Smooth muscle cell (in vitro differentiated cells): ENCODE measurements at regions not wholly inside any gene's neighbourhood (a gene's known extent, or its start where the extent isn't known, plus 50 kb on each side); places are given as distances from the start of the nearest gene placed in this dataset.
"Not testable (repeated sequence)": the region's sequence is repeated elsewhere in the genome, so short reads cannot be mapped to it uniquely, and the experiment has no call there.

Source experiments
- DNase-seq: peaks from one replicate; lab custom pipeline; 2025; ENCODE audit not compliant: unreplicated experiment; lab: John Stamatoyannopoulos, UW
- H2AFZ ChIP-seq: fragments of 200-600 bp; sonication (generic); 2 replicates; pipeline ENCODE4 v1.6.0; 2016; ENCODE audit warnings: antibody characterized with exemption, low read depth, mild to moderate bottlenecking
- H3F3A ChIP-seq: fragments of 200-600 bp; sonication (generic); 2 replicates; pipeline ENCODE4 v1.6.0; 2017; ENCODE audit warnings: antibody characterized with exemption, low read depth
- H3K27ac ChIP-seq: fragments of 200-600 bp; sonication (generic); 2 replicates; pipeline ENCODE4 v1.5.1; 2016; ENCODE audit warnings: low read depth, mild to moderate bottlenecking
- H3K27me3 ChIP-seq: fragments of 200-600 bp; sonication (generic); 2 replicates; pipeline ENCODE4 v1.6.1; 2016; ENCODE audit warnings: low read depth, mild to moderate bottlenecking
- H3K36me3 ChIP-seq: fragments of 200-600 bp; sonication (generic); 2 replicates; pipeline ENCODE4 v1.5.1; 2016; ENCODE audit warnings: low read depth
- H3K4me1 ChIP-seq: fragments of 200-600 bp; sonication (generic); 2 replicates; pipeline ENCODE4 v1.5.1; 2016; ENCODE audit warnings: low read depth
- H3K4me2 ChIP-seq: fragments of 200-600 bp; sonication (generic); 2 replicates; pipeline ENCODE4 v1.6.0; 2016; ENCODE audit warnings: mild to moderate bottlenecking
- H3K4me3 ChIP-seq: fragments of 200-600 bp; sonication (generic); 2 replicates; pipeline ENCODE4 v1.5.1; 2016; ENCODE audit warnings: mild to moderate bottlenecking
- H3K79me2 ChIP-seq: fragments of 200-600 bp; sonication (generic); 2 replicates; pipeline ENCODE4 v1.6.0; 2016; ENCODE audit warnings: low read depth, mild to moderate bottlenecking
- H3K9ac ChIP-seq: fragments of 200-600 bp; sonication (generic); 2 replicates; pipeline ENCODE4 v1.6.0; 2016; ENCODE audit warnings: low read depth
- H3K9me3 ChIP-seq: fragments of 200-600 bp; sonication (generic); replicated peaks from 2 replicates; pipeline ENCODE4 v1.5.1; 2016; ENCODE audit warnings: low read depth
- H4K20me1 ChIP-seq: fragments of 200-600 bp; sonication (generic); 2 replicates; pipeline ENCODE4 v1.6.0; 2016; ENCODE audit warnings: low read depth
- CTCF ChIP-seq: fragments of 200-600 bp; sonication (generic); IDR thresholded peaks from 2 replicates; pipeline ENCODE4 v1.5.1; 2017; ENCODE audit warnings: borderline replicate concordance, mild to moderate bottlenecking, antibody characterized with exemption; ENCODE audit not compliant: insufficient read depth, poor library complexity, severe bottlenecking
- WGBS: methylation state at CpG from one replicate; pipeline ENCODE4 v1.1.7; 2016; ENCODE audit warnings: low lambda C conversion rate; 5-methylcytosine and 5-hydroxymethylcytosine counted together

DNA sequence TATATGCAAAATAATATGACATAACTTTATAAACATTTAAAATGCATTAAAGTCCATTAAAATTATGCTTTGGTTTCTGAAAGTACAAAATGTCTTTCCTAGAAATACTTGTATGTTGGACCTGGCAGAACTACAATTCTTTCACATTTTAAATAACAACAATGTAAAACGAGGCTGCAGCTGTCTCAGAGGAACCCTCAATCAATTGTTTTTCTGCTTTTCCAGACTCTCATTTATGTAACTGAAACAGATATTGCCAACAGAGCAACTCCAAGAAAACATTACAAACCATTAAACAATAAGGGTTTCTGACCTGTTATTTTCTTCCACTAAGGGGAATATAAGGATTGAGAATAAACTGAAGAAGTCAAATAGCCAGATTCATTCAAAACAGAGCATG, 1193.4 kb downstream of the NCAM2 start:
- no peak for TF ChIP-seq CTCF
- Histone ChIP-seq H3K4me1 (no peaks in the 10 kb centered on the region), H3K4me3 (no peak overlapping the region), H3F3A (no peaks in the 10 kb centered on the region), H3K79me2 (no peaks in the 10 kb centered on the region), H3K36me3 (no peaks in the 10 kb centered on the region), H3K4me2 (no peak overlapping the region), H3K9ac (no peak overlapping the region), H4K20me1 (no peaks in the 10 kb centered on the region), H3K27me3 (no peaks in the 10 kb centered on the region), H3K9me3 (no peaks in the 10 kb centered on the region), H3K27ac (no peak overlapping the region), H2AFZ (no peak overlapping the region)
- DNase-seq = no peak
- WGBS = 73% methylated on average over 1 of the region's 1 CpG

GRCh38 chr21:22192766-22193165, 1194.6 kb downstream of the NCAM2 start:
- WGBS = 79% methylated on average over 2 of the region's 2 CpGs

GRCh38 chr21:22194986-22195385, 1196.8 kb downstream of the NCAM2 start:
- not testable (repeated sequence) for DNase-seq, H3K27me3 ChIP-seq, H3K4me2 ChIP-seq

More at GRCh38 chr21:22192766-22193165, 1194.6 kb downstream of the NCAM2 start:
- Histone ChIP-seq H3K27me3 (no peaks in the 10 kb centered on the region), H3K9ac (no peak overlapping the region), H3K27ac (no peak overlapping the region), H2AFZ (no peak overlapping the region), H3K79me2 (no peaks in the 10 kb centered on the region), H3F3A (no peaks in the 10 kb centered on the region), H3K4me2 (no peak overlapping the region), H3K9me3 (no peaks in the 10 kb centered on the region), H3K4me3 (no peak overlapping the region), H4K20me1 (no peaks in the 10 kb centered on the region), H3K4me1 (no peaks in the 10 kb centered on the region), H3K36me3 (no peaks in the 10 kb centered on the region)
- DNase-seq = no peak
- TF ChIP-seq CTCF = no peak

GRCh38 chr21:22200378-22201092, 1202.3 kb downstream of the NCAM2 start:
- H3K4me1 ChIP-seq = no peaks in the 10 kb centered on the region
- H3K36me3 ChIP-seq = no peaks in the 10 kb centered on the region
- H4K20me1 ChIP-seq = no peaks in the 10 kb centered on the region
- H3K27ac ChIP-seq = no peak overlapping the region
- no peak overlapping the region for H2AFZ ChIP-seq
- no peaks in the 10 kb centered on the region for H3K9me3 ChIP-seq
- no peak overlapping the region for H3K9ac ChIP-seq
- WGBS = 84% methylated on average over 4 of the region's 4 CpGs
- no peak for TF ChIP-seq CTCF
- no peaks in the 10 kb centered on the region for H3K27me3 ChIP-seq
- H3K4me3 ChIP-seq = no peak overlapping the region
- no peak for DNase-seq
- H3K4me2 ChIP-seq = no peak overlapping the region
- H3K79me2 ChIP-seq = no peaks in the 10 kb centered on the region
- no peaks in the 10 kb centered on the region for H3F3A ChIP-seq

More at GRCh38 chr21:22194986-22195385, 1196.8 kb downstream of the NCAM2 start:
- H3K4me1 ChIP-seq, H3K9me3 ChIP-seq, H3K36me3 ChIP-seq, H3K79me2 ChIP-seq, H3F3A ChIP-seq, H4K20me1 ChIP-seq, H3K9ac ChIP-seq, H2AFZ ChIP-seq, H3K4me3 ChIP-seq, H3K27ac ChIP-seq: not testable (repeated sequence)
- 83% methylated on average over 6 of the region's 6 CpGs for WGBS
